Uterus (tissue), 2 donors: ENCODE measurements at regions not wholly inside any gene's neighbourhood (a gene's known extent, or its start where the extent isn't known, plus 50 kb on each side); places are given as distances from the start of the nearest gene placed in this dataset.

Experiments used
- CTCF ChIP-seq, 4 experiments: fragments of 200-600 bp in 2 of 4; fragments of 450-650 bp in 2 of 4; sonication (generic) in 2 of 4; IDR thresholded peaks; one replicate each; pipeline ENCODE4 v1.5.1; 2016 to 2019; ENCODE audit warnings: antibody characterized with exemption in 4 of 4, mild to moderate bottlenecking in 2 of 4, moderate library complexity in 1 of 4
- POLR2A ChIP-seq, 2 donors: fragments of 450-650 bp; IDR thresholded peaks; one replicate each; pipeline ENCODE4 v1.6.1; 2016; ENCODE audit warnings: antibody characterized with exemption in 2 of 2, mild to moderate bottlenecking in 1 of 2, moderate library complexity in 1 of 2

- TF ChIP-seq CTCF (IDR thresholded peaks at IDR 0.05) (no peak), POLR2A (IDR thresholded peaks at IDR 0.05) (no peak)
These were observed 461.0 kb upstream of the C9orf72 start for GRCh38 chr9:28034242-28034641.
